ENCODE measurements at regions not wholly inside any gene's neighbourhood (a gene's known extent, or its start where the extent isn't known, plus 50 kb on each side); places are given as distances from the start of the nearest gene placed in this dataset.
A peak's percentile ranks its signal among the peaks of the same experiment; 100 is the strongest.

GRCh38 chr3:188057124-188057523 lies 96.8 kb upstream of the LPP start:
- H3K4me1 ChIP-seq, result peaks cover 8 to 19% (median 11%) of the 10 kb centered on the region in 10 experiments; a peak in 15 of 20 replicates
- no peaks in the 10 kb centered on the region for H3K27me3 ChIP-seq
- no peaks in the 10 kb centered on the region for H4K20me1 ChIP-seq
- H3K9ac ChIP-seq, result no peak overlapping the region
- H3K27ac ChIP-seq, result no peak overlapping the region
- H3K4me3 ChIP-seq, result no peak overlapping the region
- H3K4me2 ChIP-seq, result no peak overlapping the region
- H3K36me3 ChIP-seq, result no peaks in the 10 kb centered on the region
- no peaks in the 10 kb centered on the region for H3K9me3 ChIP-seq (replicated peaks in 1 of 11)
- TF ChIP-seq Cebpa-rat (IDR thresholded peaks at IDR 0.05), result no peak

GRCh38 chr3:188058569-188059184 lies 95.3 kb upstream of the LPP start:
- Histone ChIP-seq H3K27me3 (no peaks in the 10 kb centered on the region), H3K9ac (no peak overlapping the region), H3K36me3 (no peaks in the 10 kb centered on the region), H3K4me3 (no peak overlapping the region), H3K4me1 (peaks cover 0 to 10% (median 7%) of the 10 kb centered on the region in 10 experiments; a peak in 10 of 20 replicates), H4K20me1 (no peaks in the 10 kb centered on the region), H3K27ac (no peak overlapping the region), H3K4me2 (no peak overlapping the region), H3K9me3 (replicated peaks in 1 of 11) (peaks cover 0 to 8% (median 0%) of the 10 kb centered on the region in 11 experiments; a peak in 1 of 22 replicates)
- no peak for TF ChIP-seq Cebpa-rat (IDR thresholded peaks at IDR 0.05)

- TF ChIP-seq Cebpa-rat (IDR thresholded peaks at IDR 0.05), result no peak
- Histone ChIP-seq H3K9me3 (replicated peaks in 1 of 11) (peaks cover 0 to 8% (median 0%) of the 10 kb centered on the region in 11 experiments; a peak in 2 of 22 replicates), H3K36me3 (no peaks in the 10 kb centered on the region), H4K20me1 (no peaks in the 10 kb centered on the region), H3K4me1 (peaks cover 0 to 10% (median 6%) of the 10 kb centered on the region in 10 experiments; a peak in 10 of 20 replicates), H3K27me3 (no peaks in the 10 kb centered on the region), H3K27ac (no peak overlapping the region), H3K4me3 (no peak overlapping the region), H3K4me2 (no peak overlapping the region), H3K9ac (no peak overlapping the region)
Measured at GRCh38 chr3:188059351-188059750, 94.6 kb upstream of the LPP start.

GRCh38 chr3:188060264-188060835 lies 93.6 kb upstream of the LPP start:
- H3K4me2 ChIP-seq, result no peak overlapping the region
- H3K4me1 ChIP-seq, result peaks cover 0 to 10% (median 6%) of the 10 kb centered on the region in 10 experiments; a peak in 10 of 20 replicates
- H3K36me3 ChIP-seq, result no peaks in the 10 kb centered on the region
- H3K9me3 ChIP-seq (replicated peaks in 1 of 11), result peaks cover 0 to 12% (median 0%) of the 10 kb centered on the region in 11 experiments; a peak in 2 of 22 replicates
- H3K27ac ChIP-seq, result no peak overlapping the region
- H3K9ac ChIP-seq, result no peak overlapping the region
- H3K4me3 ChIP-seq, result no peak overlapping the region
- no peak for TF ChIP-seq Cebpa-rat (IDR thresholded peaks at IDR 0.05)
- H4K20me1 ChIP-seq, result no peaks in the 10 kb centered on the region
- H3K27me3 ChIP-seq, result no peaks in the 10 kb centered on the region

GRCh38 chr3:188060840-188061544 lies 93.0 kb upstream of the LPP start:
- Histone ChIP-seq H3K27ac (no peak overlapping the region), H4K20me1 (no peaks in the 10 kb centered on the region), H3K9me3 (replicated peaks in 1 of 11) (peaks cover 0 to 13% (median 0%) of the 10 kb centered on the region in 11 experiments; a peak in 2 of 22 replicates), H3K4me2 (peak overlapping the region in 8 of 11 experiments; percentile 4 to 39 (median 14); a peak in 7 of 22 replicates), H3K9ac (no peak overlapping the region), H3K27me3 (no peaks in the 10 kb centered on the region), H3K4me1 (peaks cover 0 to 10% (median 6%) of the 10 kb centered on the region in 10 experiments; a peak in 10 of 20 replicates), H3K4me3 (no peak overlapping the region), H3K36me3 (no peaks in the 10 kb centered on the region)
- TF ChIP-seq Cebpa-rat (IDR thresholded peaks at IDR 0.05), result no peak

- Histone ChIP-seq H3K27me3 (no peaks in the 10 kb centered on the region), H4K20me1 (no peaks in the 10 kb centered on the region), H3K4me2 (no peak overlapping the region), H3K9me3 (replicated peaks in 1 of 11) (peaks cover 0 to 18% (median 0%) of the 10 kb centered on the region in 11 experiments; a peak in 2 of 22 replicates), H3K36me3 (no peaks in the 10 kb centered on the region), H3K4me3 (no peak overlapping the region), H3K9ac (no peak overlapping the region), H3K27ac (no peak overlapping the region), H3K4me1 (peaks cover 0 to 12% (median 6%) of the 10 kb centered on the region in 10 experiments; a peak in 10 of 20 replicates)
- no peak for TF ChIP-seq Cebpa-rat (IDR thresholded peaks at IDR 0.05)
Measured at GRCh38 chr3:188062216-188062615, 91.7 kb upstream of the LPP start.

- no peak overlapping the region for H3K4me2 ChIP-seq
- H3K27me3 ChIP-seq, result no peaks in the 10 kb centered on the region
- H3K9ac ChIP-seq, result no peak overlapping the region
- peaks cover 0 to 18% (median 0%) of the 10 kb centered on the region in 11 experiments; a peak in 2 of 22 replicates for H3K9me3 ChIP-seq (replicated peaks in 1 of 11)
- no peak overlapping the region for H3K27ac ChIP-seq
- TF ChIP-seq Cebpa-rat (IDR thresholded peaks at IDR 0.05), result no peak
- H3K4me3 ChIP-seq, result no peak overlapping the region
- H3K4me1 ChIP-seq, result peaks cover 0 to 12% (median 7%) of the 10 kb centered on the region in 10 experiments; a peak in 10 of 20 replicates
- no peaks in the 10 kb centered on the region for H4K20me1 ChIP-seq
- no peaks in the 10 kb centered on the region for H3K36me3 ChIP-seq
Measured at GRCh38 chr3:188064831-188065493, 89.0 kb upstream of the LPP start.

- H3K36me3 ChIP-seq, result no peaks in the 10 kb centered on the region
- no peaks in the 10 kb centered on the region for H4K20me1 ChIP-seq
- no peak for TF ChIP-seq Cebpa-rat (IDR thresholded peaks at IDR 0.05)
- no peak overlapping the region; a peak in 1 of 22 replicates for H3K27ac ChIP-seq
- H3K4me2 ChIP-seq, result no peak overlapping the region; a peak in 1 of 22 replicates
- H3K4me1 ChIP-seq, result peaks cover 0 to 10% (median 6%) of the 10 kb centered on the region in 10 experiments; a peak in 9 of 20 replicates
- no peak overlapping the region for H3K4me3 ChIP-seq
- H3K9ac ChIP-seq, result no peak overlapping the region
- H3K27me3 ChIP-seq, result no peaks in the 10 kb centered on the region
- H3K9me3 ChIP-seq (replicated peaks in 1 of 11), result peaks cover 0 to 18% (median 0%) of the 10 kb centered on the region in 11 experiments; a peak in 2 of 22 replicates
Measured at GRCh38 chr3:188066141-188066540, 87.8 kb upstream of the LPP start.

GRCh38 chr3:188067932-188068331 lies 86.0 kb upstream of the LPP start:
- no peak overlapping the region for H3K9ac ChIP-seq
- no peaks in the 10 kb centered on the region for H4K20me1 ChIP-seq
- no peaks in the 10 kb centered on the region for H3K27me3 ChIP-seq
- H3K4me2 ChIP-seq, result no peak overlapping the region
- H3K9me3 ChIP-seq (replicated peaks in 1 of 11), result peaks cover 0 to 14% (median 0%) of the 10 kb centered on the region in 11 experiments; a peak in 2 of 22 replicates
- no peak overlapping the region for H3K27ac ChIP-seq
- peaks cover 0 to 6% (median 0%) of the 10 kb centered on the region in 10 experiments; a peak in 1 of 20 replicates for H3K4me1 ChIP-seq
- no peak overlapping the region for H3K4me3 ChIP-seq
- TF ChIP-seq Cebpa-rat (IDR thresholded peaks at IDR 0.05), result no peak
- no peaks in the 10 kb centered on the region for H3K36me3 ChIP-seq
